H1 (cell line): ENCODE measurements at regions not wholly inside any gene's neighbourhood (a gene's known extent, or its start where the extent isn't known, plus 50 kb on each side); places are given as distances from the start of the nearest gene placed in this dataset.

Experiments
- CTCF ChIA-PET: fragments of 300-600 bp; sonication (Branson Sonifier 250); formaldehyde crosslinking; loops from one replicate; lab custom pipeline; 2021; ENCODE audit not compliant: partially characterized antibody; lab: Charles Lee
- POLR2A ChIA-PET: fragments of 300-600 bp; sonication (Branson Sonifier 250); formaldehyde crosslinking; loops from one replicate; lab custom pipeline; 2021; ENCODE audit warnings: inconsistent platforms; ENCODE audit not compliant: partially characterized antibody; lab: Charles Lee
- DNase-seq, 2 experiments: peaks; one replicate each; pipeline versions ENCODE4 v3.0.0 to v3.0.0-alpha.2; 2010 to 2022; ENCODE audit warnings: low spot score in 2 of 2, low read depth in 1 of 2, mixed read lengths in 1 of 2
- FAIRE-seq: peaks from 2 replicates; lab custom pipeline; 2011; peaks lifted over from hg19 to GRCh38; lab: Jason Lieb, UNC
- H2AFZ ChIP-seq: 2 replicates; pipeline ENCODE4 v1.8.1; 2012; ENCODE audit warnings: low read length, inconsistent platforms
- H2AK5ac ChIP-seq: 2 replicates; pipeline ENCODE4 v1.6.1; 2013; ENCODE audit warnings: low read depth, low read length
- H2BK120ac ChIP-seq: replicated peaks from 2 replicates; pipeline ENCODE3; 2013; ENCODE audit warnings: low read depth, low read length, inconsistent platforms
- H2BK12ac ChIP-seq: 2 replicates; pipeline ENCODE4 v1.6.1; 2013; ENCODE audit warnings: low read depth, low read length
- H2BK15ac ChIP-seq: 2 replicates; pipeline ENCODE4 v1.6.1; 2013; ENCODE audit warnings: low read length
- H2BK20ac ChIP-seq: 2 replicates; pipeline ENCODE4 v1.6.1; 2013; ENCODE audit warnings: low read length
- H2BK5ac ChIP-seq: 2 replicates; pipeline ENCODE4 v1.6.1; 2013; ENCODE audit warnings: low read depth, low read length
- H3K14ac ChIP-seq: 2 replicates; pipeline ENCODE4 v1.6.1; 2013; ENCODE audit warnings: inconsistent platforms; ENCODE audit not compliant: insufficient read length
- H3K18ac ChIP-seq: 2 replicates; pipeline ENCODE4 v1.6.1; 2013; ENCODE audit warnings: low read length; ENCODE audit errors: extremely low read depth
- H3K23ac ChIP-seq: 2 replicates; pipeline ENCODE4 v1.6.1; 2013; ENCODE audit warnings: inconsistent platforms; ENCODE audit not compliant: insufficient read length
- H3K23me2 ChIP-seq: 2 replicates; pipeline ENCODE4 v1.6.1; 2013; ENCODE audit warnings: low read depth, low read length
- H3K27ac ChIP-seq: 2 replicates; pipeline ENCODE4 v1.6.1; 2011; ENCODE audit warnings: low read depth, low read length, inconsistent platforms
- H3K27me3 ChIP-seq, 4 experiments: replicated peaks in 1 of 4; 1 replicate in 1 of 4; 2 replicates in 3 of 4; pipeline versions ENCODE4 v1.6.1 to v1.8.1; 2011 to 2013; ENCODE audit warnings: low read length in 3 of 4, mild to moderate bottlenecking in 3 of 4, inconsistent platforms in 2 of 4, mixed read lengths in 2 of 4, moderate library complexity in 1 of 4; ENCODE audit not compliant: control insufficient read depth in 3 of 4, insufficient read depth in 3 of 4; ENCODE audit errors: extremely low read depth in 1 of 4
- H3K36me3 ChIP-seq, 4 experiments: 2 replicates each; pipeline versions ENCODE4 v1.6.1 to v1.8.1; 2011 to 2013; ENCODE audit warnings: mild to moderate bottlenecking in 4 of 4, low read length in 3 of 4, moderate library complexity in 2 of 4, control low read depth in 1 of 4, inconsistent platforms in 1 of 4; ENCODE audit not compliant: insufficient read depth in 4 of 4, control insufficient read depth in 2 of 4
- H3K4ac ChIP-seq: replicated peaks from 2 replicates; pipeline ENCODE3; 2013; ENCODE audit warnings: low read length, low read depth, mixed read lengths, inconsistent platforms; ENCODE audit not compliant: insufficient read length
- H3K4me1 ChIP-seq, 4 experiments: replicated peaks in 1 of 4; 1 replicate in 1 of 4; 2 replicates in 3 of 4; pipeline versions ENCODE4 v1.6.1 to v1.8.1; 2011 to 2013; ENCODE audit warnings: low read length in 3 of 4, inconsistent platforms in 2 of 4, mixed read lengths in 1 of 4; ENCODE audit not compliant: insufficient read depth in 4 of 4, control insufficient read depth in 3 of 4
- H3K4me2 ChIP-seq, 2 experiments: 2 replicates each; pipeline versions ENCODE4 v1.6.1 to v1.8.1; 2011 to 2013; ENCODE audit warnings: low read depth in 2 of 2, low read length in 2 of 2, control low read depth in 1 of 2, inconsistent platforms in 1 of 2, mild to moderate bottlenecking in 1 of 2; ENCODE audit not compliant: insufficient read depth in 1 of 2
- H3K4me3 ChIP-seq, 4 experiments: fragments of 200-600, 300-600 bp in 1 of 4; sonication (generic), shearing (Covaris generic), sonication (Bioruptor Twin) in 1 of 4; 2 replicates each; pipeline versions ENCODE4 v1.5.1 to v1.8.1; 2011 to 2016; ENCODE audit warnings: low read length in 4 of 4, low read depth in 3 of 4, control low read depth in 2 of 4, inconsistent platforms in 2 of 4, mild to moderate bottlenecking in 2 of 4, mixed read lengths in 1 of 4, moderate library complexity in 1 of 4; ENCODE audit not compliant: insufficient read depth in 2 of 4; ENCODE audit errors: extremely low read depth in 1 of 4
- H3K56ac ChIP-seq: replicated peaks from 2 replicates; pipeline ENCODE3; 2013; ENCODE audit warnings: low read depth, mild to moderate bottlenecking, mixed read lengths, low read length, inconsistent platforms; ENCODE audit not compliant: insufficient read length
- H3K79me1 ChIP-seq: 2 replicates; pipeline ENCODE4 v1.6.1; 2013; ENCODE audit warnings: low read depth, low read length, control low read depth
- H3K79me2 ChIP-seq, 2 experiments: 2 replicates each; pipeline versions ENCODE4 v1.6.1 to v1.8.1; 2012 to 2013; ENCODE audit warnings: low read length in 2 of 2, mild to moderate bottlenecking in 2 of 2, inconsistent platforms in 1 of 2; ENCODE audit not compliant: insufficient read depth in 2 of 2, control insufficient read depth in 1 of 2
- H3K9ac ChIP-seq, 4 experiments: replicated peaks in 1 of 4; 1 replicate in 1 of 4; 2 replicates in 3 of 4; pipeline versions ENCODE4 v1.6.1 to v1.8.1; 2011 to 2013; ENCODE audit warnings: low read depth in 3 of 4, low read length in 3 of 4, control low read depth in 2 of 4, mild to moderate bottlenecking in 2 of 4, moderate library complexity in 2 of 4, inconsistent platforms in 1 of 4; ENCODE audit errors: extremely low read depth in 1 of 4
- H3K9me3 ChIP-seq, 2 experiments: 2 replicates each; pipeline versions ENCODE4 v1.6.1 to v1.8.1; 2012 to 2013; ENCODE audit warnings: mild to moderate bottlenecking in 2 of 2, moderate library complexity in 2 of 2, control low read depth in 1 of 2, inconsistent platforms in 1 of 2, low read depth in 1 of 2, low read length in 1 of 2, mixed read lengths in 1 of 2; ENCODE audit not compliant: insufficient read depth in 2 of 2
- H4K20me1 ChIP-seq, 2 experiments: replicated peaks in 1 of 2; 2 replicates each; pipeline versions ENCODE3 to v1.8.1; 2011 to 2013; ENCODE audit warnings: inconsistent platforms in 2 of 2, low read length in 2 of 2, mild to moderate bottlenecking in 1 of 2; ENCODE audit not compliant: insufficient read depth in 2 of 2, control insufficient read depth in 1 of 2
- H4K5ac ChIP-seq: 2 replicates; pipeline ENCODE4 v1.6.1; 2013; ENCODE audit warnings: low read length, low read depth, mixed read lengths, inconsistent platforms; ENCODE audit not compliant: insufficient read length
- H4K8ac ChIP-seq: 2 replicates; pipeline ENCODE4 v1.8.0; 2013; ENCODE audit warnings: mild to moderate bottlenecking, moderate library complexity, low read length, inconsistent platforms; ENCODE audit not compliant: insufficient read depth; ENCODE audit errors: extremely low read depth
- H4K91ac ChIP-seq: replicated peaks from 2 replicates; pipeline ENCODE3; 2013; ENCODE audit warnings: low read length, mixed read lengths, inconsistent platforms; ENCODE audit not compliant: insufficient read length
- ASH2L ChIP-seq: fragments of 200-600, 300-600 bp; sonication (generic); IDR thresholded peaks from one replicate; pipeline ENCODE4 v1.7.1; 2017; ENCODE audit warnings: low read length
- BRCA1 ChIP-seq: IDR thresholded peaks from 2 replicates; pipeline ENCODE4 v1.6.1; 2012; ENCODE audit warnings: low read depth, low read length, improper control_type of control experiment
- CEBPB ChIP-seq: IDR thresholded peaks from 2 replicates; pipeline ENCODE4 v1.6.1; 2012; ENCODE audit warnings: low read depth, low read length
- CHD2 ChIP-seq: IDR thresholded peaks from 2 replicates; pipeline ENCODE4 v1.6.1; 2012; ENCODE audit warnings: low read length, improper control_type of control experiment
- EZH2 ChIP-seq: fragments of 200-600 bp; sonication (generic); IDR thresholded peaks from 2 replicates; pipeline ENCODE4 v1.7.1; 2012; ENCODE audit warnings: low read depth, mild to moderate bottlenecking, moderate library complexity, low read length, inconsistent platforms; ENCODE audit not compliant: severe bottlenecking
- GABPA ChIP-seq: IDR thresholded peaks from 2 replicates; pipeline ENCODE4 v1.6.1; 2011; ENCODE audit warnings: mild to moderate bottlenecking, low read length, moderate library complexity, borderline replicate concordance; ENCODE audit not compliant: insufficient read depth
- JUN ChIP-seq: IDR thresholded peaks from 2 replicates; pipeline ENCODE4 v1.6.1; 2011; ENCODE audit warnings: low read depth, mild to moderate bottlenecking, improper control_type of control experiment, low read length
- KDM4A ChIP-seq: IDR thresholded peaks from one replicate; pipeline ENCODE4 v1.7.1; 2012; ENCODE audit warnings: low read depth, mild to moderate bottlenecking, moderate library complexity, low read length, inconsistent platforms; ENCODE audit not compliant: severe bottlenecking
- TAF1 ChIP-seq: IDR thresholded peaks from 2 replicates; pipeline ENCODE4 v1.6.1; 2011; ENCODE audit warnings: mild to moderate bottlenecking, low read depth, low read length
- TAF7 ChIP-seq: optimal IDR thresholded peaks from 2 replicates; pipeline ENCODE3; 2011; ENCODE audit warnings: low read depth, mild to moderate bottlenecking, inconsistent platforms, low read length, moderate library complexity, borderline replicate concordance
- YY1 ChIP-seq: IDR thresholded peaks from 2 replicates; pipeline ENCODE4 v1.6.1; 2011; ENCODE audit warnings: low read depth, mild to moderate bottlenecking, low read length
- WGBS, 2 experiments: shearing (Covaris generic) in 1 of 2; methylation state at CpG; one replicate each; pipeline versions ENCODE4 v1.1.6 to v1.1.7; 2013 to 2015; ENCODE audit warnings: low lambda C conversion rate in 2 of 2, mixed read lengths in 2 of 2, inconsistent platforms in 1 of 2, low coverage in 1 of 2, missing lambda C conversion rate in 1 of 2; ENCODE audit not compliant: insufficient replicate concordance in 2 of 2, insufficient coverage in 1 of 2, insufficient read length in 1 of 2; ENCODE audit errors: extremely low coverage in 1 of 2, missing lambda C conversion rate in 1 of 2; 5-methylcytosine and 5-hydroxymethylcytosine counted together
- TF ChIP-seq, protein P1 (sequence below), 3 experiments: IDR thresholded peaks; 1 replicate in 2 of 3; 2 replicates in 1 of 3; pipeline versions ENCODE4 v1.5.1 to v1.6.1; 2011; ENCODE audit warnings: low read length in 3 of 3, mild to moderate bottlenecking in 3 of 3, inconsistent platforms in 2 of 3, low read depth in 1 of 3, moderate library complexity in 1 of 3; ENCODE audit not compliant: insufficient read depth in 1 of 3; ENCODE audit errors: control extremely low read depth in 1 of 3
- TF ChIP-seq, protein P2 (sequence below): IDR thresholded peaks from 2 replicates; pipeline ENCODE4 v1.6.1; 2012; ENCODE audit warnings: inconsistent platforms

DNA sequence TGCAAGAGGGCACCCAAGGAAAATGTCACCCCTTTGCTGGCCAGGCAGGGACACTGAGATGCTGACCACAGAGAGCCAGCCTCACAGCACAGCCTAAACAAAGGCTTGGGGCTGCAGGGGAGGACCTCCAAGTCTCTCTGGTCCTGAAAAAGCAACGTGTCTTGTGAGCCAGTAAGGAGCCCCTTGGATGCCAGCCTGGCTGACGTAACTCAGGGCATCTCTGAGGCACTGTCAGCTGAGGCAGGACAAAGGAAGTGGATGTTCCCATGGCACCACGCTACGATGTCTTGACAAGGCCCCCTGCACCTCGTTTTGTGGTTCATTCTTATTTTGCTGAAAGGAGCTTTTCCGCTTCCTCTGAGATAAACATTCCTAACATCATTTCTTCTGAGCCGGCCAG is 160.7 kb downstream of the OR4M2 start:
- ChIA-PET CTCF (no interaction called here), POLR2A (no interaction called here)
- Histone ChIP-seq H2AK5ac (no peak overlapping the region), H4K20me1 (no peaks in the 10 kb centered on the region), H2BK120ac (no peak overlapping the region), H4K8ac (no peak overlapping the region), H2AFZ (no peak overlapping the region), H3K4me1 (no peaks in the 10 kb centered on the region), H3K4me3 (no peak overlapping the region), H3K23me2 (no peaks in the 10 kb centered on the region), H3K18ac (no peak overlapping the region), H3K27ac (no peak overlapping the region), H3K27me3 (no peaks in the 10 kb centered on the region), H4K5ac (no peak overlapping the region), H2BK12ac (no peak overlapping the region), H3K4ac (no peak overlapping the region), H2BK15ac (no peak overlapping the region), H3K9ac (no peak overlapping the region), H3K79me2 (no peaks in the 10 kb centered on the region), H2BK20ac (no peak overlapping the region), H3K14ac (no peak overlapping the region), H3K36me3 (no peaks in the 10 kb centered on the region), H3K4me2 (no peak overlapping the region), H3K9me3 (peaks cover 27 to 79% of the 10 kb centered on the region in 2 experiments), H2BK5ac (no peak overlapping the region), H3K79me1 (no peaks in the 10 kb centered on the region), H3K56ac (no peak overlapping the region), H4K91ac (no peak overlapping the region), H3K23ac (no peak overlapping the region)
- 76% methylated on average over 6 of the region's 7 CpGs; no CpG with 5 or more reads in 1 of the 2 experiments for WGBS, 2 experiments
- no peak for FAIRE-seq
- DNase-seq = no peak
- TF ChIP-seq JUN (no peak), YY1 (no peak), EZH2 (no peak), ASH2L (no peak), CEBPB (no peak), TAF7 (no peak), CHD2 (no peak), BRCA1 (no peak), GABPA (no peak), TAF1 (no peak), KDM4A (no peak)
- TF ChIP-seq, protein P1, sequence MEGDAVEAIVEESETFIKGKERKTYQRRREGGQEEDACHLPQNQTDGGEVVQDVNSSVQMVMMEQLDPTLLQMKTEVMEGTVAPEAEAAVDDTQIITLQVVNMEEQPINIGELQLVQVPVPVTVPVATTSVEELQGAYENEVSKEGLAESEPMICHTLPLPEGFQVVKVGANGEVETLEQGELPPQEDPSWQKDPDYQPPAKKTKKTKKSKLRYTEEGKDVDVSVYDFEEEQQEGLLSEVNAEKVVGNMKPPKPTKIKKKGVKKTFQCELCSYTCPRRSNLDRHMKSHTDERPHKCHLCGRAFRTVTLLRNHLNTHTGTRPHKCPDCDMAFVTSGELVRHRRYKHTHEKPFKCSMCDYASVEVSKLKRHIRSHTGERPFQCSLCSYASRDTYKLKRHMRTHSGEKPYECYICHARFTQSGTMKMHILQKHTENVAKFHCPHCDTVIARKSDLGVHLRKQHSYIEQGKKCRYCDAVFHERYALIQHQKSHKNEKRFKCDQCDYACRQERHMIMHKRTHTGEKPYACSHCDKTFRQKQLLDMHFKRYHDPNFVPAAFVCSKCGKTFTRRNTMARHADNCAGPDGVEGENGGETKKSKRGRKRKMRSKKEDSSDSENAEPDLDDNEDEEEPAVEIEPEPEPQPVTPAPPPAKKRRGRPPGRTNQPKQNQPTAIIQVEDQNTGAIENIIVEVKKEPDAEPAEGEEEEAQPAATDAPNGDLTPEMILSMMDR (IDR thresholded peaks at IDR 0.05; ENCODE audit: control extremely low read depth in 1 of 3, insufficient read depth in 1 of 3, low read depth in 1 of 3, low read length in 3 of 3) = no peak
- TF ChIP-seq, protein P2, sequence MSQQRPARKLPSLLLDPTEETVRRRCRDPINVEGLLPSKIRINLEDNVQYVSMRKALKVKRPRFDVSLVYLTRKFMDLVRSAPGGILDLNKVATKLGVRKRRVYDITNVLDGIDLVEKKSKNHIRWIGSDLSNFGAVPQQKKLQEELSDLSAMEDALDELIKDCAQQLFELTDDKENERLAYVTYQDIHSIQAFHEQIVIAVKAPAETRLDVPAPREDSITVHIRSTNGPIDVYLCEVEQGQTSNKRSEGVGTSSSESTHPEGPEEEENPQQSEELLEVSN = no peak
